NCI-H510A (cell line): ENCODE measurements at regions not wholly inside any gene's neighbourhood (a gene's known extent, or its start where the extent isn't known, plus 50 kb on each side); places are given as distances from the start of the nearest gene placed in this dataset.
A peak's percentile ranks its signal among the peaks of the same experiment; 100 is the strongest.

ENCODE experiments used
- DNase-seq: peaks from one replicate; lab custom pipeline; 2025; lab: John Stamatoyannopoulos, UW

- no peak for DNase-seq
Measured at GRCh38 chr7:117973975-117974374, 100.7 kb upstream of the CTTNBP2 start.

- no peak for DNase-seq
Measured at GRCh38 chr7:117974891-117975290, 101.7 kb upstream of the CTTNBP2 start.

- no peak for DNase-seq
Measured at GRCh38 chr7:117975476-117975875, 102.2 kb upstream of the CTTNBP2 start.

- DNase-seq: no peak
Measured at GRCh38 chr7:117979954-117980497, 106.8 kb upstream of the CTTNBP2 start.

- DNase-seq: no peak
Measured at GRCh38 chr7:117982071-117983055, 109.1 kb upstream of the CTTNBP2 start.

- DNase-seq: no peak
Measured at GRCh38 chr7:117986645-117987269, 113.5 kb upstream of the CTTNBP2 start.

GRCh38 chr7:117990834-117991233 is 117.6 kb upstream of the CTTNBP2 start:
- DNase-seq: no peak

GRCh38 chr7:117992635-117993376 is 119.6 kb upstream of the CTTNBP2 start:
- no peak for DNase-seq

- DNase-seq: peak; percentile 3
Measured at GRCh38 chr7:117993377-117994003, 120.2 kb upstream of the CTTNBP2 start.

GRCh38 chr7:117995850-117996650 is 122.8 kb upstream of the CTTNBP2 start:
- DNase-seq: no peak

- no peak for DNase-seq
Measured at GRCh38 chr7:117997862-117998825, 124.9 kb upstream of the CTTNBP2 start.

GRCh38 chr7:118000480-118001202 is 127.4 kb upstream of the CTTNBP2 start:
- DNase-seq: no peak

GRCh38 chr7:118003476-118003875 is 130.2 kb upstream of the CTTNBP2 start:
- no peak for DNase-seq

GRCh38 chr7:118005026-118005425 is 131.8 kb upstream of the CTTNBP2 start:
- DNase-seq: no peak

- no peak for DNase-seq
Measured at GRCh38 chr7:118006979-118007378, 133.7 kb upstream of the CTTNBP2 start.

- DNase-seq: no peak
Measured at GRCh38 chr7:118009419-118009818, 136.2 kb upstream of the CTTNBP2 start.

- DNase-seq: no peak
Measured at GRCh38 chr7:118011652-118012051, 138.4 kb upstream of the CTTNBP2 start.

GRCh38 chr7:118013252-118014010 is 140.2 kb upstream of the CTTNBP2 start:
- no peak for DNase-seq
